ENCODE measurements at regions not wholly inside any gene's neighbourhood (a gene's known extent, or its start where the extent isn't known, plus 50 kb on each side); places are given as distances from the start of the nearest gene placed in this dataset.

- Histone ChIP-seq H3K27me3 (ENCODE audit: control insufficient read depth in 3 of 3, insufficient read depth in 3 of 3, low read length in 2 of 3) (no peaks in the 10 kb centered on the region), H3K36me3 (ENCODE audit: control insufficient read depth in 4 of 4, insufficient read depth in 4 of 4, low read length in 4 of 4) (no peaks in the 10 kb centered on the region), H3K27ac (ENCODE audit: low read depth in 1 of 2, low read length in 1 of 2) (no peak overlapping the region), H3K4me3 (no peak overlapping the region), H3K4me1 (ENCODE audit: control insufficient read depth in 5 of 5, insufficient read depth in 5 of 5, low read length in 5 of 5) (no peaks in the 10 kb centered on the region), H3K9me3 (ENCODE audit: control insufficient read depth in 4 of 4, insufficient read depth in 3 of 4, low read length in 3 of 4) (peaks cover 0 to 6% (median under 1%) of the 10 kb centered on the region in 4 donors), H3K9ac (ENCODE audit: insufficient read depth in 1 of 2, low read length in 2 of 2) (no peak overlapping the region)
- ATAC-seq (ENCODE audit: insufficient read depth, low FRiP score) (no peak), DNase-seq (no peak)
- no peak for TF ChIP-seq CTCF (IDR thresholded peaks at IDR 0.05; ENCODE audit: control extremely low read depth, extremely low read depth)
- WGBS, 2 donors = 75 to 92% methylated on average over 3 of the region's 3 CpGs
Observed at GRCh38 chr14:86602263-86602662, 1072.3 kb downstream of the FLRT2 start.

- H3K27ac ChIP-seq (ENCODE audit: low read depth in 1 of 2, low read length in 1 of 2) = no peak overlapping the region
- no peak for DNase-seq
- no peak for ATAC-seq (ENCODE audit: insufficient read depth, low FRiP score)
- H3K27me3 ChIP-seq (ENCODE audit: control insufficient read depth in 3 of 3, insufficient read depth in 3 of 3, low read length in 2 of 3) = no peaks in the 10 kb centered on the region
- no peak overlapping the region for H3K4me3 ChIP-seq
- H3K4me1 ChIP-seq (ENCODE audit: control insufficient read depth in 5 of 5, insufficient read depth in 5 of 5, low read length in 5 of 5) = no peaks in the 10 kb centered on the region
- H3K9ac ChIP-seq (ENCODE audit: insufficient read depth in 1 of 2, low read length in 2 of 2) = no peak overlapping the region
- TF ChIP-seq CTCF (IDR thresholded peaks at IDR 0.05; ENCODE audit: control extremely low read depth, extremely low read depth) = no peak
- WGBS, 2 donors = 85 to 90% methylated on average over 2 of the region's 2 CpGs
- no peaks in the 10 kb centered on the region for H3K36me3 ChIP-seq (ENCODE audit: control insufficient read depth in 4 of 4, insufficient read depth in 4 of 4, low read length in 4 of 4)
- H3K9me3 ChIP-seq (ENCODE audit: control insufficient read depth in 4 of 4, insufficient read depth in 3 of 4, low read length in 3 of 4) = peaks cover 0 to 6% (median under 1%) of the 10 kb centered on the region in 4 donors
Observed at GRCh38 chr14:86601813-86602212, 1071.9 kb downstream of the FLRT2 start.

- H3K4me3 ChIP-seq = no peak overlapping the region
- H3K9ac ChIP-seq (ENCODE audit: insufficient read depth in 1 of 2, low read length in 2 of 2) = no peak overlapping the region
- no peak for ATAC-seq (ENCODE audit: insufficient read depth, low FRiP score)
- no peak for TF ChIP-seq CTCF (IDR thresholded peaks at IDR 0.05; ENCODE audit: control extremely low read depth, extremely low read depth)
- H3K27me3 ChIP-seq (ENCODE audit: control insufficient read depth in 3 of 3, insufficient read depth in 3 of 3, low read length in 2 of 3) = no peaks in the 10 kb centered on the region
- H3K4me1 ChIP-seq (ENCODE audit: control insufficient read depth in 5 of 5, insufficient read depth in 5 of 5, low read length in 5 of 5) = no peaks in the 10 kb centered on the region
- H3K36me3 ChIP-seq (ENCODE audit: control insufficient read depth in 4 of 4, insufficient read depth in 4 of 4, low read length in 4 of 4) = no peaks in the 10 kb centered on the region
- DNase-seq = no peak
- WGBS, 2 donors = 83 to 84% methylated on average over 4 of the region's 4 CpGs
- no peaks in the 10 kb centered on the region for H3K9me3 ChIP-seq (ENCODE audit: control insufficient read depth in 4 of 4, insufficient read depth in 3 of 4, low read length in 3 of 4)
- H3K27ac ChIP-seq (ENCODE audit: low read depth in 1 of 2, low read length in 1 of 2) = no peak overlapping the region
Observed at GRCh38 chr14:86597279-86597678, 1067.3 kb downstream of the FLRT2 start.

GRCh38 chr14:86596024-86596423 lies 1066.1 kb downstream of the FLRT2 start:
- WGBS, 2 donors = 91% methylated on average over 5 of the region's 5 CpGs
- DNase-seq (no peak), ATAC-seq (ENCODE audit: insufficient read depth, low FRiP score) (no peak)
- H3K36me3 ChIP-seq (ENCODE audit: control insufficient read depth in 4 of 4, insufficient read depth in 4 of 4, low read length in 4 of 4) = no peaks in the 10 kb centered on the region
- no peaks in the 10 kb centered on the region for H3K4me1 ChIP-seq (ENCODE audit: control insufficient read depth in 5 of 5, insufficient read depth in 5 of 5, low read length in 5 of 5)
- no peak overlapping the region for H3K4me3 ChIP-seq
- H3K9me3 ChIP-seq (ENCODE audit: control insufficient read depth in 4 of 4, insufficient read depth in 3 of 4, low read length in 3 of 4) = peaks cover 0 to under 1% (median 0%) of the 10 kb centered on the region in 4 donors
- no peaks in the 10 kb centered on the region for H3K27me3 ChIP-seq (ENCODE audit: control insufficient read depth in 3 of 3, insufficient read depth in 3 of 3, low read length in 2 of 3)
- no peak overlapping the region for H3K9ac ChIP-seq (ENCODE audit: insufficient read depth in 1 of 2, low read length in 2 of 2)
- no peak for TF ChIP-seq CTCF (IDR thresholded peaks at IDR 0.05; ENCODE audit: control extremely low read depth, extremely low read depth)
- H3K27ac ChIP-seq (ENCODE audit: low read depth in 1 of 2, low read length in 1 of 2) = no peak overlapping the region
